Ishikawa (cell line): ENCODE measurements at regions not wholly inside any gene's neighbourhood (a gene's known extent, or its start where the extent isn't known, plus 50 kb on each side); places are given as distances from the start of the nearest gene placed in this dataset.
A peak's percentile ranks its signal among the peaks of the same experiment; 100 is the strongest.

Experiments used
- CEBPB ChIP-seq: IDR thresholded peaks from 2 replicates; pipeline ENCODE4 v1.6.1; 2012
- CREB1 ChIP-seq: IDR thresholded peaks from 2 replicates; pipeline ENCODE4 v1.6.1; 2012; ENCODE audit warnings: low read depth
- EGR1 ChIP-seq: IDR thresholded peaks from 2 replicates; pipeline ENCODE4 v1.6.1; 2012
- EP300 ChIP-seq: IDR thresholded peaks from 2 replicates; pipeline ENCODE4 v1.6.1; 2012; ENCODE audit warnings: borderline replicate concordance
- FOXM1 ChIP-seq: IDR thresholded peaks from 2 replicates; pipeline ENCODE4 v1.6.1; 2012; ENCODE audit warnings: low read depth, borderline replicate concordance
- NFIC ChIP-seq: IDR thresholded peaks from 2 replicates; pipeline ENCODE4 v1.6.1; 2012
- RAD21 ChIP-seq: IDR thresholded peaks from 2 replicates; pipeline ENCODE4 v1.6.1; 2012; ENCODE audit warnings: low read depth
- REST ChIP-seq: IDR thresholded peaks from 2 replicates; pipeline ENCODE4 v1.6.1; 2012; ENCODE audit warnings: low read depth, mild to moderate bottlenecking
- TAF1 ChIP-seq: IDR thresholded peaks from 2 replicates; pipeline ENCODE4 v1.6.1; 2012; ENCODE audit warnings: low read depth, mild to moderate bottlenecking
- TCF12 ChIP-seq: IDR thresholded peaks from 2 replicates; pipeline ENCODE4 v1.6.1; 2012; ENCODE audit warnings: low read depth
- TEAD4 ChIP-seq: IDR thresholded peaks from 2 replicates; pipeline ENCODE4 v1.6.1; 2012
- USF1 ChIP-seq: IDR thresholded peaks from 2 replicates; pipeline ENCODE4 v1.6.1; 2012
- YY1 ChIP-seq: IDR thresholded peaks from 2 replicates; pipeline ENCODE4 v1.6.1; 2012; ENCODE audit warnings: low read depth
- ZBTB7A ChIP-seq: IDR thresholded peaks from 2 replicates; pipeline ENCODE4 v1.6.1; 2012; ENCODE audit warnings: low read depth
- TF ChIP-seq, protein P1 (sequence below): IDR thresholded peaks from 2 replicates; pipeline ENCODE4 v1.6.1; 2012

DNA sequence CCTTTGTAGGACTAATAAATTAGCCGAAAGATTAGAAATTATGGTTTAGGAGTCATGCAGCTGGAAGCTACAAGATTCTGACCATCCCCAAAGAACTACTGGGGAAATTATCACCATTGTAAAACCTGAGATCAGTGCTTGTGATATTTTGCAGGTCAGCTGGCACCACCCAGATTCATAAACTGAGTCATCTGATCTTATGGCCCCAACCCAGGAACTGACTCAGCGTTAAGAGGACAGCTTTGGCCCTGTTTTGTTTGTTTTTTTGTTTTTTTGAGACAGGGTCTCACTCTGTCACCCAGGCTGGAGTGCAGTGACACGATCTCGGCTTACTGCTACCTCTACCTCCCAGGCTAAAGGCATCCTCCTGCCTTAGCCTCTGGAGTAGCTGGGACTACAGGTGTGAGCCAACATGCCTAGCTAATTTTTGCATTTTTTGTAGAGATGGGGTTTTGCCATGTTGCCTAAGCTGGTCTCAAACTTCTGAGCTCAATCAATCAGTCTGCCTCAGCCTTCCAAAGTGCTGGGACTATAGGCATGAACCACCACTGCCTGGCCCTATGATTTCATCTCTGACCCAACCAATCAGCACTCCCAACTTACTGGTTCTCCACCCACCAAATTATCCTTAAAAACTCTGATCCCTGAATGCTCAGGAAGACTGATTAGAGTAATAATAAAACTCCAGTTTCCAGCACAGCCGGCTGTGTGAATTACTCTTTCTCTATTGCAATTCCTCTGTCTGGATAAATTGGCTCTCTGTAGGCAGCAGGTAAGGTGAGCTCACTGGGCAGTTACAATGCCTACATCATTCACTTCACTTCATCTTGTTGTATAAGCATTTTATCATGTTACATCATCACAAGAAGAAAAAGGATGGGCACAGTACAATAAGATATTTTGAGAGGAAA, 79.4 kb upstream of the KSR1 start:
- TF ChIP-seq EGR1 (no peak), NFIC (no peak), TAF1 (no peak), TEAD4 (no peak), EP300 (no peak), USF1 (no peak), FOXM1 (no peak)
- TF ChIP-seq, protein P1, sequence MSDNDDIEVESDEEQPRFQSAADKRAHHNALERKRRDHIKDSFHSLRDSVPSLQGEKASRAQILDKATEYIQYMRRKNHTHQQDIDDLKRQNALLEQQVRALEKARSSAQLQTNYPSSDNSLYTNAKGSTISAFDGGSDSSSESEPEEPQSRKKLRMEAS = no peak

- TF ChIP-seq, protein P1 = no peak
- TF ChIP-seq TEAD4 = no peak
- TF ChIP-seq EP300 = no peak
- no peak for TF ChIP-seq USF1
- no peak for TF ChIP-seq RAD21
- no peak for TF ChIP-seq REST
- no peak for TF ChIP-seq TAF1
- no peak for TF ChIP-seq TCF12
These were observed 77.6 kb upstream of the KSR1 start for GRCh38 chr17:27378482-27379175.

DNA sequence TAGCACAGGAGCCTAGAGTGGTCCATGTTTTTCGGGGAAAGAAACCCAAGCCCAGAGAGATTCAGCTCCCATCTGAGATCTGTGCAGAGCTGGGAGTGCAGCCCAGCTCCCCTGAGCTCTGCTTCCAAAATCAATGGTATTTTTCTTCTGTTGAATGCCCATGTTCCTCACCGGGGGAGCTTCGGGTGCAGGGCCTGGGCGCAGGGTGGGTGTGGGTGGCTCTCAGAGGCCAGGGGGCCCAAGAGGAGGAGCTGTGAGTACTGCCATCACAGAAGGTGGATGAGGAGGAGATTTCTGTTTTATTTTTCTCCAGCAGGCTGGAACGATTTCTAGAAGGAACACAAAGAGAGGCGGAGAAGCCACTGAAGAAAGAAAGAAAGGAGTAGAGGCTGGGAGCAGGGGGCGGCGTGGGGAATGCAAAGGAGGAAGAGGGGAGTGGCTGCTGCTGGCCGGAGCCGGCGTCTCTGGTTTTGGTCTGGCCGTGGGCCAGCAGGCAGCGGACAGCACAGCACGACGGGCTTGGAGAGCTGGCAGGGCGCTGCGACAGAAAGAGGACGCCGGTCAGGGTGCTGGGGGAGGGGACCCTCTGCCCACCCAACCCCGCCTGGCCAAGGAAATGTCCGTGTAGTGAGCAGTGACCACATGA, 76.2 kb upstream of the KSR1 start:
- no peak; the same call in 1 of the 2 replicates for TF ChIP-seq RAD21
- no peak for TF ChIP-seq CEBPB
- peak; percentile 89 for TF ChIP-seq ZBTB7A
- TF ChIP-seq EP300 = peak; percentile 72; the same call in 1 of the 2 replicates
- TF ChIP-seq USF1 = peak; percentile 22; the same call in 1 of the 2 replicates
- TF ChIP-seq TCF12 = peak; percentile 78
- TF ChIP-seq, protein P1 = peak; percentile 38; the same call in 1 of the 2 replicates
- peak; percentile 89 for TF ChIP-seq NFIC
- TF ChIP-seq TEAD4 = peak; percentile 64; the same call in 1 of the 2 replicates

GRCh38 chr17:27380551-27380950, 75.7 kb upstream of the KSR1 start:
- TF ChIP-seq, protein P1 = no peak
- no peak for TF ChIP-seq TCF12
- TF ChIP-seq CREB1 = no peak

GRCh38 chr17:27381007-27381501, 75.2 kb upstream of the KSR1 start:
- TF ChIP-seq FOXM1 (no peak), ZBTB7A (no peak), EP300 (no peak), YY1 (peak; percentile 45; the same call in 1 of the 2 replicates), TEAD4 (0 out of 2 replicates have a peak, but pooled peaks have one; percentile 16), REST (no peak), RAD21 (peak; percentile 66), EGR1 (no peak), CEBPB (no peak), TCF12 (no peak), USF1 (no peak), NFIC (peak; percentile 43; the same call in 1 of the 2 replicates), CREB1 (no peak), TAF1 (no peak)
- TF ChIP-seq, protein P1 = 0 out of 2 replicates have a peak, but pooled peaks have one; percentile 13
